Fibroblast of skin of back (primary cell): ENCODE measurements at regions not wholly inside any gene's neighbourhood (a gene's known extent, or its start where the extent isn't known, plus 50 kb on each side); places are given as distances from the start of the nearest gene placed in this dataset.

Source experiments
- DNase-seq: peaks from one replicate; pipeline ENCODE4 v3.0.0-alpha.2; 2013

GRCh38 chr3:180092889-180093288 lies 56.2 kb upstream of the PEX5L start:
- no peak for DNase-seq

GRCh38 chr3:180093535-180093934 lies 56.8 kb upstream of the PEX5L start:
- no peak for DNase-seq

- no peak for DNase-seq
These were observed 60.9 kb upstream of the PEX5L start for GRCh38 chr3:180097626-180098025.

- DNase-seq: peak; percentile 9
These were observed 65.4 kb upstream of the PEX5L start for GRCh38 chr3:180102134-180102533.

GRCh38 chr3:180102604-180103003 lies 65.9 kb upstream of the PEX5L start:
- DNase-seq: no peak

- DNase-seq: no peak
These were observed 79.5 kb upstream of the PEX5L start for GRCh38 chr3:180116203-180116602.

GRCh38 chr3:180116658-180117057 lies 79.9 kb upstream of the PEX5L start:
- no peak for DNase-seq

- DNase-seq: no peak
These were observed 80.8 kb upstream of the PEX5L start for GRCh38 chr3:180117381-180118163.

GRCh38 chr3:180119567-180119966 lies 82.8 kb upstream of the PEX5L start:
- DNase-seq: no peak

- no peak for DNase-seq
These were observed 87.2 kb upstream of the PEX5L start for GRCh38 chr3:180123928-180124327.

- DNase-seq: no peak
These were observed 94.4 kb upstream of the PEX5L start for GRCh38 chr3:180131169-180131568.

- DNase-seq: no peak
These were observed 98.4 kb upstream of the PEX5L start for GRCh38 chr3:180135101-180135500.

GRCh38 chr3:180138871-180139270 lies 102.1 kb upstream of the PEX5L start:
- no peak for DNase-seq

GRCh38 chr3:180142041-180142440 lies 105.3 kb upstream of the PEX5L start:
- peak; percentile 56 for DNase-seq

GRCh38 chr3:180142472-180142871 lies 105.7 kb upstream of the PEX5L start:
- DNase-seq: no peak

GRCh38 chr3:180161770-180162169 lies 125.0 kb upstream of the PEX5L start:
- no peak for DNase-seq

- no peak for DNase-seq
These were observed 138.8 kb upstream of the PEX5L start for GRCh38 chr3:180175572-180175971.

GRCh38 chr3:180176059-180176458 lies 139.3 kb upstream of the PEX5L start:
- no peak for DNase-seq

GRCh38 chr3:180177255-180177654 lies 140.5 kb upstream of the PEX5L start:
- DNase-seq: no peak

- DNase-seq: no peak
These were observed 142.8 kb upstream of the PEX5L start for GRCh38 chr3:180179562-180179961.

GRCh38 chr3:180180795-180181194 lies 144.1 kb upstream of the PEX5L start:
- peak; percentile 34 for DNase-seq

GRCh38 chr3:180181387-180181786 lies 144.7 kb upstream of the PEX5L start:
- no peak for DNase-seq

- DNase-seq: no peak
These were observed 146.6 kb upstream of the PEX5L start for GRCh38 chr3:180183346-180183745.

GRCh38 chr3:180184816-180185215 lies 148.1 kb upstream of the PEX5L start:
- peak; percentile 37 for DNase-seq

GRCh38 chr3:180185650-180186049 lies 148.9 kb upstream of the PEX5L start:
- no peak for DNase-seq
